Kidney glomerular epithelial cell (primary cell): ENCODE measurements at regions not wholly inside any gene's neighbourhood (a gene's known extent, or its start where the extent isn't known, plus 50 kb on each side); places are given as distances from the start of the nearest gene placed in this dataset.

Source experiments
- DNase-seq: peaks from one replicate; lab custom pipeline; 2025; lab: John Stamatoyannopoulos, UW

DNA sequence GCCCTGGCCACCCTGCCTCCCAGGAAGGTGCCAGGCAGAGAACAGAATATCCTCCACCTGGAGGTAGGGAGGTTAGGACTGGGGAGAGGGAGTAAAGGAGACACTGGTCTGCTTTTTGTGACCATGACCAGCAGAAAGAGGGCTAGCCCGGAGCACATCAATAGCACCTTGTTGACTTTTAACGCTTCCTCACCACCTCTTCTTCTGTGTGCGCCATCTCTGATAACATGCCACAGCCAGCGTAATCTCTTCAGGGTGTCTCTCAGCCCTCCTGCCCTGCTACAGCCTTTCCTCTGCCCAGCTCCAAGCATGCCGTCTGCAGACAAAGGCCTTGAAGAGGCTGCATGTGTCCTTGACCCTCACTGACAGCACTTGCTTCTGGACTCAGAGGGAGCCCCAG, 50.9 kb upstream of the GJA5 start:
- no peak for DNase-seq

GRCh38 chr1:147811751-147812150, 51.3 kb upstream of the GJA5 start:
- DNase-seq: no peak

DNA sequence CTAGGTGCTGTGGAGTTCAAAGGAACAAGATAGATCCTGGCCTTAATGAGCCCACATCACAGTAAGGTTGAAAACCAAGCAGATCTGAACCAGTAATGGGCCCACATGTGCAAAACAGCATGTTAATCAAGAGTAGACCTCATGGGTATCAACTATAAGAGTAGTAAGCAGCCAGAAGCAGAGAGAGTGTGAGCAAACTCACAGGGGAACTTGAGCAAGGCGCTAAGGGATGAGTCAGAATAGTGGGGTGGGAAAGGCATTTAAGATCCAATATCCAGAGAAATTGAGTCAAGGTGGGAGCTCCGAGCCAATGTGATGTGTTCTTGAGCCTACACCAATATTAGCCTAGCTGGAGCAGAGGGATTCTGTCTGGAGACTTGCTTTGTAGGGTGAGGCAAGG, 52.4 kb upstream of the GJA5 start:
- no peak for DNase-seq

- DNase-seq: no peak
Measured at GRCh38 chr1:147815503-147815902, 55.1 kb upstream of the GJA5 start.

DNA sequence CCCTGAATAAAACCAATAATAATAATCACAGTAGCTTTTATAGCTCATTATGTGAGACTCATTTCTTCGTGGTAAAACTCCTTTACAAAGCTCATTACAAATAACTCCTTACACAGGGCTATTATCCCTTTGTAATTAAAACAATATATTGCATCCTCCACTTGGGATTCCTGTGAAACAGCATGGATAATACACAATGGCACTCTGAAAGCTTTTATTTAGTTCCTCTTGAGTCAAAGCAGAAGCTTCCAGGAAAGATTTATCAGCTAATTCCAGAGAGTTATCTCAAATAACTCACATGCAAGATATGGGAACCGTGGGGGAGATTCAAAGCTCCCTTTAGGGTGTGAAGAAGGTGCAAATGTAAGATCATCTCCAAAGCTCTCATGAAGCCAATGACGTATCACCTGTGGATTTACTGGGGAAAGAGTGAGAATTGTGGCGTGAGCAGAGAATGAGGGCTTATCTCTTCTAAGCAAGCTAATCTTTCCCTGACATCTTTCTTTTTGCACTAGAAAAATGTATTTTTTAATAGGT, 60.4 kb upstream of the GJA5 start:
- no peak for DNase-seq

DNA sequence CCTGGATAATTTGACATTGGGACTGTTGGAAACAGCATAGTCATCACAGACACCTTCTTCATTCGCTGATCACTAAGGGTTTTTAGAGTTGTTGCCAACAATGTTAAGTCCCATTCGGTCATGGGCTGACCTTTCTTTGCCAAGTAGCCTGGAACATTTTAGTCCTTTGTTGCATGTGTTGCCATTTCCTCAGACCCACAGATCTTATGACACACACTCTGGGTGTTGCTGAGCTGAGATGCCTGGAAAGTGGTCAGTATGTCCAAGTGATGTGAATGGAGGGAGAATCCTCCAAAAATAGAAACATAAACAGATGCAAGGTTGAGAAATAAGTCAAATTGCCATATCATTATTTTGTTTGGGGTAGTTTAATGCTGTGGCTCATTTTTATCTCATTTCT, 61.5 kb upstream of the GJA5 start:
- no peak for DNase-seq

- no peak for DNase-seq
Measured at GRCh38 chr1:147822292-147822691, 61.9 kb upstream of the GJA5 start.

GRCh38 chr1:147824001-147824400, 63.6 kb upstream of the GJA5 start:
- DNase-seq: no peak

GRCh38 chr1:147824798-147825197, 64.4 kb upstream of the GJA5 start:
- no peak for DNase-seq

GRCh38 chr1:147825586-147825985, 65.2 kb upstream of the GJA5 start:
- DNase-seq: no peak

DNA sequence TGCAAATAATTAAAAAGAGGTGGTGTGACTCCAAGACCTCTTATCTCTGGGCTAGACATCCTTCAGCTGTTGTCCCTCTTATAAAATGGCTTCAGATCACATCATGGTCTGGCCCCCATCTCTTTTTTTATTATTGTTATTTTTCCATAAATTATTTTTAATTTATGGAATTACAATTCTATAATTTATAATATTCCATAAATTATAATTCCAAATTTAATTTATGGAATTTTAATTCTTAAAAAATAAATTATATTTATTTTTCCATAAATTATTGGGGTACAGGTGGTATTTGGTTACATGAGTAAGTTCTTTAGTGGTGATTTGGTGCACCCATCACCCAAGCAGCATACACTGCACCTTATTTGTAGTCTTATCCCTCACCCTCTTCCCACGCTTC, 65.9 kb upstream of the GJA5 start:
- no peak for DNase-seq

GRCh38 chr1:147833231-147833860, 69.2 kb upstream of the GJA8 start:
- DNase-seq: no peak

GRCh38 chr1:147834181-147834580, 68.4 kb upstream of the GJA8 start:
- no peak for DNase-seq

- no peak for DNase-seq
Measured at GRCh38 chr1:147834810-147835209, 67.8 kb upstream of the GJA8 start.

DNA sequence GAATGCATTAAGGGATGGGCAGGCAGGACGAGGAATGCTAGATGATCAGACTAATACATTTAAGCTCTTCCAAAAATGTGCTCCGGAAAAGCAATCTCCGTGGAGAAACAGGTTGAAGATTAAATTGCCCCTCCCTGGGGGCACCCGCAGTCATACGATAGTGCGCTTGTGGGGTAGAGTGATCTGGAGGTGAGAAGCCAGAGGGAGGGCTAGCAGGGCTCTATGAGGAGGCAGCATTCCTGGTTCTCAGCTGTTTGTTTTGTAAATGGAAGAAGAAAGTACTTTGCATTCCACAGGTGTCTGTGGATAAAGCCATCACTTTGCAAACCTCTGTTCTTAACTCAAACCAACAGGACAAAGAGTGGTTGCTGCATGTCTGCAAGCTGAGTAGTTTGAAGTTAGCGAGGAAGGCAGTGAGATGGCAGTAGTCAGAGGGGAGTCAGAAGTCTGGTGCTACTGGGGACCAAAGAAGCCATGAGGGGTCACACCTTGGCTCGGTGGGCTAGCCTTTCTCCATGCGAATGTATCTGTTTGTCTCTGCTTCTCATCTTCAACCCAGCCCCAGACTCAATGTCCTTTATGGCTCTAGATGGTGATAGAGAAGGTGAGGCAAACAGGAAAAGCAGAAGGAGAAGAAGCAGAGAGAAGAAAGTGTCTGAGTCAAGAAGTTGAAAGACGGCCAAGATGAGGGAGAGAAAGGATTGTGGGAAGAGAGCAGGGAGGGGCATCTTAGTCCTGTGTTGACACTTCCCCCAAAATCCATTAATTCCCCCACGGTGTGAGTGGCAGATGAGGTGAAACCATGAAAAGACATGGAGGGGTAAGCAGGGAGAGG, 65.2 kb upstream of the GJA8 start:
- no peak for DNase-seq

- no peak for DNase-seq
Measured at GRCh38 chr1:147837964-147838292, 64.7 kb upstream of the GJA8 start.

GRCh38 chr1:147840909-147841308, 61.7 kb upstream of the GJA8 start:
- DNase-seq: no peak

DNA sequence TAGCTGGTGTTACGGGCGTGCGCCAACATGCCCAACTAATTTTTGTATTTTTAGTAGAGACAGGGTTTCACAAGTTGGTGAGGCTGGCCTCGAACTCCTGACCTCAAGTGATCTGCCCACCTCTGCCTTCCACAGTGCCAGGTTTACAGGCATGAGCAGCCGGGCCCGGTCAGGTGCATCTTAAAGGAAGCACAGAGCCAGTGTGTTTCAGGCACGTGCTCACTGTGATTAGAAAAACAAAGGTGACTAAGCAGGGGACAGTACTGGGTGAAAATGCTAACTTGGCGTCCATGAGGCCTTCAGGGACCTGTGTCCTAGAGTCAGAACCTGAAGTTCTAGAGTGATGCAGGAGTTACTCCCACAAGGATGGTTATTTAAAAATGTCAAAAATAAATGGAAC, 60.0 kb upstream of the GJA8 start:
- no peak for DNase-seq

DNA sequence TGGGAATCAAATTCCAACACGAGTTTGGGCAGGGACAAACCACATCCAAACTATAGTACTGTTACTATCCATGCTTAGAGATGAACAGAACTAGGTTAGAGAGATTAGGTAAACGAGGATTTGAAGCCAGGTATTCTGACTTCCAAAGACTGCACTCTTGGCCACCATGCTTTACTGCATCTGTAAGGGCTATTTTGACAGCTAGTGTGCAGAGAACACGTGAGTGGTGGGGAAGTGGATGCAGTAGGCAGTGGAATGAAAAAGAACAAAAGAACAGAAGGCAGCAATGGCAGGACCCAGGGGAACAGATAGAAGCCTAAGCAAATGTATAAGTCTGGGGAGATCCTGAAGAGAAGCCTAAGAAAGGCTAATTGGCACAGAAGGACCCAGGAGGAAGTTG, 59.1 kb upstream of the GJA8 start:
- DNase-seq: no peak

GRCh38 chr1:147847831-147848230, 54.8 kb upstream of the GJA8 start:
- DNase-seq: no peak

DNA sequence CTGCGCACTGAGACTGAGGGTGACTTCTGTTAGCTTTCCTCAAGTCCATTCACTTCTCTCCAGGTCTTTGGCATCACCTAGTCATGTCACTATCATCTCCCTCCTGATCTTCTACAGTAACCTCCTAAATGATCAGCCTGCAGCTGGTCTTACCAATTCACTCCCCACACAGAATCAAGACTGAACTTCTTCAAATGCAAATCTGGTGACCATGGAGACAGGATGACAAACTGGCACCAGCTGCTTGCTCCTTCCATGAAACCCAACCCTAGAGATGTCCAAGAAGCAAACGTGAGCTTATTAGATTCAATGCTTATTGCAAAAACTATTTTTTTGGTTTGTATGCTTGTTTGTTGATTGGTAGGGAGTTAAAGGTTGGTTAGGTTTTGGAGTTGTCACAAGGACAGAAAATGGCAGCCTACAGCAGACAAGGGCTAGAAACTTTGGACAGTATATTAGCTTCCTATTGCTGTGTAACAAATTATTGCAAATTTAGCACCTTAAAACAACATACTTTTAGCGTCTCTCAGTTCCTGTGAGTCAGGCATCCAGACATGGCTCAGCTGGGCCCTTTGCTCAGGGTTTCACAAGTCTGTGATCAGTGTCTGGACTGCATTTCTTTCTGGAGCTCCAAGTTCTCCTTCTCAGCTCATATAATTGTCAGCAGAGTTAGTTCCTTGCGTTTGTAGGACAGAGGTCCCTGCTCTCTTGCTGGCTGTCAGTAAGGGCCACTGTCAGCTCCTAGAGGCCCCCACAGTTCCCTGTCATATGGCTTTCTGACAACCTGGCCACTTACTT, 53.3 kb upstream of the GJA8 start:
- no peak for DNase-seq

DNA sequence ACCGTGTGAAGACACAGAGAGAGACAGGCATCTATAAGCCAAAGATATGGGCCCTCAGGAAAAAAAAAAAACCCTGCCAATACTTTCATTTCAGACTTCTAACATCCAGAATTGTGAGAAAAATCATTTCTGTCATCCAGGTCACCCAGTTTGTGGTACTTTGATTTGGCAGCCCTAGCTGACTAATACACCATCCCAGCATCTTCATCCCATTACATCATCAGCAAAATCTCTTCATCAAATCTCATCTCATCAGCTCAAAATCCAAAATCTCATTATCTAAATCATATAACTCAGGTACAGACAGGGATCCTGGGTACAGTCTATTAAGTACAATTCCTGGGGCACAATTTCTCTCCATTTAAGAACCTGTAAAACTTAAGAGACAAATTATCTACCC, 51.9 kb upstream of the GJA8 start:
- DNase-seq: no peak

GRCh38 chr1:147851149-147851548, 51.4 kb upstream of the GJA8 start:
- DNase-seq: peak; percentile 5
